ENCODE measurements at regions not wholly inside any gene's neighbourhood (a gene's known extent, or its start where the extent isn't known, plus 50 kb on each side); places are given as distances from the start of the nearest gene placed in this dataset.

DNA sequence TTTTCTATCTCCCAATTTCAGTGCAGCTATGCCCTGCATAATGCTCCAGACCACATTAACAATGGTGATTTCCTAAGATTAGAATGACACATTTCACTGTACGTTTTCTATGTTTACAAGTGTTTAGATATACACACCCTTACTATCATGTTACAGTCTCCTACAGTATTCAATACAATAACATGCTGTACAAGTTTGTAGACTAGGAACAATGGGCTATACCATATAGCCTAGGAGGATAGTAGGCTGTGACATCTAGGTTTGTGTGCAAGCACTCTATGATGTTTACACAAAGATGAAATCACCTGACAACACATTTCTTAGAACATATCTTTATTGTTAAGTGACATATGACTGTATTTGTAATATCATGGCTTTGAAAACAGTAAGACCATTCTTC is 1435.6 kb upstream of the NUDT12 start:
- DNase-seq (ENCODE audit: extremely low read depth in 1 of 11, low read depth in 9 of 11, low spot score in 4 of 11): no peak

DNA sequence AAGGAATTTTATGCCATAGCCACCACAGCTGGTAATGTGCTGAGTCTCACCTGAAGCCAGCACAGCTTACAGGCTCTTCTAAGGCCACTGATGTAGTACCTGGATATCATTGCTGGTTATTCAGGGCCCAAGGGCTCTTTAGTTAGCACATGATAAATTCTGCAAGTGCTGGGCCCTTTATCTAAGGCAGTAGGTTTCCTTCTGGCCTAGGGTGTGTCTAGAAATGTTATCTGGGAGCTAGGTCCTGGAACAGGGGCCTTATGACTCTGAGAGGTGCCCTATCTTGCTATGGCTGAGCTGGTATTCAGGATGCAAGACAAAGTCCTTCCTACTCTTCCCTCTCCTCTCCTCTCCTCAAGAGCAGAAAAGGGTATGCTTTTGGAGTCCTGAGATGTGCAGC is 1424.5 kb upstream of the NUDT12 start:
- DNase-seq (ENCODE audit: extremely low read depth in 1 of 11, low read depth in 9 of 11, low spot score in 4 of 11): no peak

DNA sequence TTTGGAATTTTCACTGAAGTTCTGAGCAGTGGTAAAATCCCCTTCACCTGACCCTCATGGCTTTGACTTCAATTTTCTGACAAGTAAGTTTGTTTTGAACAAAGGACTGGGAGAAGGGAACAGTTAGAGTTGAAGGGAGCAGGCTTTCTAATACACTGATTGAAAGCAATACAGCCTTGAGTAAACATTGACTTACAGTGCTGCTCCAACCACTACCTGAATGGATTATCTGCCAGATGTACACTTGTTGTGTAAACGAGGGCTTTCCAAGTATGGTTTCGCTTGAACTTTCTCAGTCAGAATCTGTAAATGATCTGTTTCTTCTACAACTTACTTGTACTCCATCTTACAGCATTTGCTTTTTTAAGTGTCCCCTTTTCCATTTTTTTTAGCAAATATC is 1414.9 kb upstream of the NUDT12 start:
- no peak for DNase-seq (ENCODE audit: extremely low read depth in 1 of 11, low read depth in 9 of 11, low spot score in 4 of 11)

DNA sequence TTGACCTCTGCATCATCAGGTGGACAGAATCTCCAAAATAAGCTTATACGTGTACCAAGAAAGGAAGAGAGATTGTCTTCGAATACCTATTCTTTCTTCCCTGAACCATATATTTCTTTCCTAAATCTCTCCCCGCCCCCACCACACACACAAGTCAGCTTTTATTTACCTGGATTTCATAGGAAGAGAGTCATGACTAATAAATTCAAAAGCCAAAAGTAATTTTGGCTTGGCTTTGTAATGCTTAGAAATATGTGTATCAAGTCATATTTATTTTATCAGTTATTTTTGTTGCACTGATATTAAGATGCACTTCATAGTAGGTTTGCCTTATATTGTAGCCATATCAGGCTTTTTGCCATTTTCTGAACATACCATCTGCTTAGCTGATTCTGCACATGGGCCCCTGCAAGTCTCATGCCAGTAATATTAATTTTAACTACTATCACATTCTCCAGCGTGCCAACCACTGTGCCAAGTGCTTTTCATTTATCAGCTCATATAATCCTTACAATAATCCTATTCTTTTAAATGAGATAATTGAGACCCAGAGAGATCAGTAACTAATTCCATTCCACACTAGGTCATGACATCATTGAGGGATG is 1405.3 kb upstream of the NUDT12 start:
- DNase-seq (ENCODE audit: extremely low read depth in 1 of 11, low read depth in 9 of 11, low spot score in 4 of 11): no peak

DNA sequence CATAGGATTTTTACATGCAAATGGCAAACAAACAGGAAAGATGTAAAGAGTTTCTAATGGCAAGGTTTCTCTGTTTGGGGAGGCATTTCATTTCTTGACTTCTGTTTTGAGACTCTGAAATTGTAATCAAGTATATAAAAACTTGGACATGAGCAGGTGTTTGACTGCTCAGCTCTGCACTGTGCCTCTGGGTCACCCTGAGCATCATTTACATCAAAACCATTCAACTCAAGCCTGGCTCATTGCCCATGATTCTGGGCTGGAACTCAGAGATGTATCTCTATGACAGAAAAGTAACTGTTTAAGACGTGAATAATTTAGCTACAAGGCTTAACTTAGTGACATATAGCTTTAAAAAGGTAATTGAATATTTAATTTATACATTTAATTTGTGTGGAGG is 1402.4 kb upstream of the NUDT12 start:
- DNase-seq (ENCODE audit: extremely low read depth in 1 of 11, low read depth in 9 of 11, low spot score in 4 of 11): no peak

DNA sequence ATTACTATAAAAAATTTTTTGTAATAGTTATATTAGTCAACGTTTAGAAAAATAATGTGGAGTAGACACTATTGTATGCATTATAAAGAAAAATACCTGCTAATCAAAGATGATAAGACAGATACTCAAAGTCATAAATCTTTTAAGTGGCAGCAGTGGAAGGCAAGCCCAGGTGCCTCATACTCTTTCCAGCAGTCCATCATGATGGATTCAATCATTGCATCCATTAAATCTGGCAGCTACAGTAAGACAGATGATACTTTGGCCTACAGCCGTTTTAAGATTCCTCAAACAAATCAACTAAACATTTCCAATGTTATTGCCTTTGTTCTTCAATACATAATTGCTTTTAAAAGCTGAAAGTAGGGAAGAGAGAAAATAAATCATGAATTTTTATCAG is 1392.9 kb upstream of the NUDT12 start:
- no peak for DNase-seq (ENCODE audit: extremely low read depth in 1 of 11, low read depth in 9 of 11, low spot score in 4 of 11)

DNA sequence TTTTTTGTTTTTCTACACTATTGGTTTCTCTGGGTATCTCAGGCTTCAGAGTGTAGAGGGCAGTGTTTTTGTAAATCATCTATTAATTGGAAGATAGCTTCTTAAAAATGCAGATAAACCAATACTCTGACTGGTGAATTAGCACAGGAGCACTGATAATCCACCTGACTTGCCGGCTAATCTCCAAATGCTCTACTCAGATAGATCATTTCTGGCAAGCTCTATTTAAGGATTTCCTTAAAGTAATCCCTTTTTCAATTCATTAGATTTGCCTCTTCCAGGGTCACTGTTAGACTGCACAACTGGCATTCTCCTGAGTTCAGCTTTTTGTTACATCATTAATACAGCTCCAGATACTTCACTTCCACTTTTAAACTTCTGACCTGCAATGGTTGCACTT is 1390.3 kb upstream of the NUDT12 start:
- no peak for DNase-seq (ENCODE audit: extremely low read depth in 1 of 11, low read depth in 9 of 11, low spot score in 4 of 11)

DNA sequence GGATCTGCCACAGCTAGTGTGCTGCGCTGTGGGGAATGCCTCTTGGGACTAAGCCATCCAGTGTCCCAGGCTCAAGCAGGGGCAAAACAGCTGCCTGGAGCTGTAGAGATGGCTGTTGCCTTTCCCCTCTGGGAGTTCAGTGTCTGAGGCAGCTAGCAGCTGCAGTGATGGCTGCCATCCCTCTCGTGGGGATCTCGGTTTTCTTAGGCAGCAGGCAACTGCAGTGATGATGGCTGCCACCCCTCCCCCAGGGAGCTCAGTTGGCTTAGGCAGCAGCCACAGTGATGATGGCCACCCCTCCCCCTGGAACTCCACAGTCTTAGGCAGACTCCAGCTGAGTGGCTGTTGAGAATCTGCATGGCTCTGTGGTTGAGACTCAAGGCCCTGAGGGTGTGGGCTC is 1389.2 kb upstream of the NUDT12 start:
- DNase-seq (ENCODE audit: extremely low read depth in 1 of 11, low read depth in 9 of 11, low spot score in 4 of 11): no peak

DNA sequence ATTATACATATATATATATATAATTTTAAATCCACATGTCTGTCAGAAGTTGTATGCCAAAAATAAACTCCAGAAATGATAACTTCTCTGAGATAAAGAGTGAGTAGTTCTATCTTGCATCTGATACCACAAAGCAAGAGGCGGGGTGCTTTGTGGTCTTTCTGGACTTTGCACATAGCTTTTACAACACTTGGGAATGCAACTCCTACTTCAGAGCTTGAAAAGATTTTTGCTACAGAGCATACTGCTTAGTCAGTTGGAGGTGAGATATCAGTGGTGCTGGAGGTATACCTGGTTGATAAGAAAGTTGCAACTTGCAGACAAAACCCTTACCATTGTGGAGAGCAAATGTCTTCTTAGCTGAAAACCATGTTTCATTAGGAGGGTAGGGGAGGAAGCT is 1384.5 kb upstream of the NUDT12 start:
- DNase-seq (ENCODE audit: extremely low read depth in 1 of 11, low read depth in 9 of 11, low spot score in 4 of 11): no peak

DNA sequence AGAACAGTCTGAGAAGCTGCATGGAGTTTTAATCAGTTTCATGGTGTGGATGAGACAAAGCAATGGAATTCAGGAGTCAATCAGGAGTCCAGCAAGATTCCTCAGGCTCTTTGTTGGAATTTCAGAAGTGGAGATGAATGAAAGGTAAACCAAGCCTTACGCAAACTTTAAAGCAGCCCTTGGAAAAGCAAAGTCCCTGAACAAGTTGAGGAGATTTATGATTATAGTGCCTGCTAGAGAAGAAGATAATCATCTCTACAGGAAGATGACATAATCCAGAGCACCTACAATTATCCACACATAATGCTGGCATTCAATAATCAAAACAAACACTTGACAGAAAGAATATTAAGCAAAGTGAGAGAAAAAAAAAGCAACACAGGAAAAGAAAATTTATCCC is 1380.1 kb upstream of the NUDT12 start:
- DNase-seq (ENCODE audit: extremely low read depth in 1 of 11, low read depth in 9 of 11, low spot score in 4 of 11): no peak

DNA sequence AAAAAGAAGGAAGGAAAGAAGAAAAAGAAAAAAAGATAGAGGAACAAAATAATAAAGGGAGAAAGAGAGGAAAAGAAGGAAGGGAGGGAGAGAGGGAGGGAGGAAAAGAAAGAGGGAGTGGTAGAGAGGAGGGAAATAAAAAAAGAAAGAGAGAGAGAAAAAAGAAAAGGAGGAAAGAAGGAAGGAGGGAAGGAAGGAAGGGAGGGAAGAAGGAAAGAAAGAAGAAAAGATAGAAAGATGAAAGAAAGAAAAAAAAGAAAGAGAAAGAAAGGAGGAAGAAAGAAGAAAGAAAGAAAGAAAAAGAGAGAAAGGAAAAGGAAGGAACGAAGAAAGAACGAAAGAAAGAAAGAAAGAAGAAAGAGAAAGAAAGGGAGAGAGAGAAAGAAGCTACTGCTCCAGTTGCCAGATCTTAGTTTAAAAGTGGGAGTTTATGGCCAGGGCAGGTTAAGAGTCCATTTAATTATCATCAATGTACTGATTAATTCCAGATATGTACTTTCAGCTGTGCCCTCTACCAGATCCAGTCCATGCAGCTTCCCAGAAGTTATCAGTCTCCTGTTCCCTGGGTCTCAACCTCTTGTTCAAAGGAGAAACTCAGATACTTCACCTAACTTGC is 1378.5 kb upstream of the NUDT12 start:
- DNase-seq (ENCODE audit: extremely low read depth in 1 of 11, low read depth in 9 of 11, low spot score in 4 of 11): no peak

DNA sequence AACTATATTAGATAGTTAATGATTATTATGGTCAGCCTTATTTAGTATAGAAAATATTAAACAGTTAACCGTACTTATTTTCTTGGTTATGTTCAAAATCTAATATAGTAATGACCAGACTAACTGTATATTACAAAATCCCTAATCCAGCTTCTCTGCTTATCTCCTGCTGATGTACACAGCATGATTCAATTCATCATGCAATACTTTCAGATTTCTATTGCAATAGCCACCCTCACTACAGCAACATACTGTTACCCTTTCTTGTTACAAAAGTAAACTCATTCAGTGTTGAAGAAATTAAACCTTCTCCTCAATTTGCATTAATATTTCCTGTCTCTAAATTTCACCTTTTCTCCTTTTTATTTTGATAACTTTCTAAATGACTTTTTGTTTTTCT is 1375.0 kb upstream of the NUDT12 start:
- DNase-seq (ENCODE audit: extremely low read depth in 1 of 11, low read depth in 9 of 11, low spot score in 4 of 11): no peak

DNA sequence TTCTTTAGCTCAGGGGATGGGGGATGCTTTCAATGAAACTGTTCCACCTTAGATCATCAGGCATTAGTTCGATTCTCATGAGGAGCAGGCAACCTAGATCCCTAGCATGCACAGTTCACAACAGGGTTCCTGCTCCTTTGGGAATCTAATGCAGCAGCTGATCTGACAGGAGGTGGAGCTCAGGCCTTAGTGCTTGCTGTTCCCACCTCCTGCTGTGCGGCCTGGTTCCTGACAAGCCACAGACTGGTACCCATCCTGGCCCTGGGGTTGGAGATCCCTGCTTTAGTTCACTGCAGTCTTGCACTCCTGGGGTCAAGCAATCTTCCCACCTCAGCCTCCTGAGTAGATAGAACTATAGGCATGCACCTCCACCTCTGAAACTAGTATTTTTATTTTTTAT is 1369.8 kb upstream of the NUDT12 start:
- DNase-seq (ENCODE audit: extremely low read depth in 1 of 11, low read depth in 9 of 11, low spot score in 4 of 11): no peak

DNA sequence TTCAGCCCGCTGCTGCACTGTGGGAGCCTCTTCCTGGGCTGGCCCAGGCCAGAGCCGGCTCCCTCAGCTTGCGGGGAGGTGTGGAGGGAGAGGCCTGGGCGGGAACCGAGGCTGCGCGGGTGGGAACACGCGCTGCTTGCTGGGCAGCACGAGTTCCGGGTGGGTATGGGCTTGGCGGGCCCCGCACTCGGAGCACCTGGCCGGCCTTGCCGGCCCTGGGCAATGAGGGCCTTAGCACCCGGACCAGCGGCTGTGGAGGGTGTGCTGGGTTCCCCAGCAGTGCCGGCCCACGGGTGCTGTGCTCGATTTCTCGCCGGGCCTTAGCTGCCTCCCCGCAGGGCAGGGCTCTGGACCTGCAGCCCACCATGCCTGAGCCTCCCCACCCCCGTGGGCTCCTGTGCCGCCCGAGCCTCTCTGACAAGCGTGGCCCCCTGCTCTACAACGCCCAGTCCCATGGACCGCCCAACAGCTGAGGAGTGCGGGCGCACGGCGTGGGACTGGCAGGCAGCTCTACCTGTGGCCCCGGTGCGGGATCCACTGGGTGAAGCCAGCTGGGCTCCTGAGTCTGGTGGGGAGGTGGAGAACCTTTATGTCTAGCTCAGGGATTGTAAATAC is 1366.4 kb upstream of the NUDT12 start:
- no peak for DNase-seq (ENCODE audit: extremely low read depth in 1 of 11, low read depth in 9 of 11, low spot score in 4 of 11)

DNA sequence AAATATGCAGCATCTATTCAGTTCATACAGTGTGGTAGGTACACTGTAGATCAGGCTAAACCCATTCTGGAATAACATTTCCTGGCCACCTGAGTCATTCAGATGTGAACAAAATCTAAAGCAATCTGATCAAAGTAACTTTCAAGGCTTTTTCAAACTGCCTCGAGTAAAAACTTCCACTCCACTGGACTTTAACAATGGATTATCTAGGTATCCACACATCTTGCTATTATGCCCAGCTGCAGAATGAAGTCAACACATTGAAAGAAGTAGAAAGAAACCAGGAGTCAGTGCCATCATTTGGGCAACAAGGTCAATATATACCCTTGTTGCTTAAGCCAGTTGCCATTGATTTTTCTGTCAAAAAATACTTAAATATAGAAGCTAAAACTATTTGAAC is 1352.6 kb upstream of the NUDT12 start:
- no peak for DNase-seq (ENCODE audit: extremely low read depth in 1 of 11, low read depth in 9 of 11, low spot score in 4 of 11)

DNA sequence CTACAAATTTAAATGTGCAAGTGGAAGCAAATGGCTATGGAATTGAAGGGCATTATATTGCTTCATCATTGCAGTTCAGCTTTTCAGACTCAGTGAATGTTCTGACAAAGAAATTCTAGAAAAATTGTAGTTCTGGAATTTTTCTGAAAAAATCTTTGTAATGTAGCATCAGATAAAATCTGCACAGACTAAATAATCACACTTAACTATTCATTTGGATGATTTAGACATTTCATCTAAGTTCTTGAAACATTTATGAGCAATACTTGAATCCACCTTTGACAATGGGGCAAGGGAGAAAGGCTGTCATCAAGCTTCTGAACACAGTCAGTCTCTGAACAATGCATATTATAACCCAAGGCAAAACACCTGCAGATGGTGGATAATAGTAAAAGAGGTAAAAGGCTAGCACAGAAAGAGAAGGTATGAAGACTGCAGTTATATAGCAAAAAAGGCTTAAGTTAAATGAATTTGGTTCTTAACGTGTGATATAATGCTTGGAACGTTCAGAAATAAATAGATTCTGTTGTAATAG is 1352.0 kb upstream of the NUDT12 start:
- no peak for DNase-seq (ENCODE audit: extremely low read depth in 1 of 11, low read depth in 9 of 11, low spot score in 4 of 11)

DNA sequence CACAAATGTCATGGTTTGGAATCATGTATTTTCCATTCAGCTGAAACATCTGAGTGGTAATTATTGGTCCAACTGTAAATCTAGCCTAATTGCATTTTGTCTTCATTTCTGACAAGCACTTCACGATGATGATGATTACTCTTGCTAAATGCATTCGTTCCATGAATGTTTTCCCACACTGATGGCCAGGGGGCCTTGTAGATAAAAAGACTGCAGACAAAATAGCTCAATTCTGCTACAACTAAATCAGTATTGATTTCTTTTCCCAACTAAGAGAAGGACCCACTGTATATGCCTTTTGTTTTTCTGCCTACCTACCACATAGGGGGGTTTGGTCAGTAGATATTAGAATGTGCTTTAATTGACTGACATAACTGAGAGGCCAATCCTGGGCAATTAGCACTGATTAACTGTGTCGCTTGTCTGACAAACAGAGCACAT is 1351.3 kb upstream of the NUDT12 start:
- DNase-seq (ENCODE audit: extremely low read depth in 1 of 11, low read depth in 9 of 11, low spot score in 4 of 11): no peak

DNA sequence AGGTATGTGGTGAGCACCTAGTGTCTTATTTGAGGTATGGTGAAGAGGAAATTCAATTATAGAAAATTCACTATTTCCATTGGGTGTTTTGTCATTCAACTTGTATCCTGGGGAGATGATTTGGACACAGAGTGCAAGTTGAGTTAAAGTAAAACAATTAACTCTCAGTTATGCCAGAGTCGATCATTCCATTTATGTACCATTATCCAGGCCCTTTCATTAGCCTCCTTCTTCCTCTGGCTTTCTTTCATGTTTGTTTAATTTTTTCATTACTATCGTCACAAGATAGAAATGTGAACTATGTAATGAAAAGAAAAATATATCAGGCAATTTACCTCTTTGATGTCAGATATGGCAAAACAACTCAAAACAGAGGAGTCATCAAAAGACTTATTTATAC is 1347.2 kb upstream of the NUDT12 start:
- DNase-seq (ENCODE audit: extremely low read depth in 1 of 11, low read depth in 9 of 11, low spot score in 4 of 11): no peak

DNA sequence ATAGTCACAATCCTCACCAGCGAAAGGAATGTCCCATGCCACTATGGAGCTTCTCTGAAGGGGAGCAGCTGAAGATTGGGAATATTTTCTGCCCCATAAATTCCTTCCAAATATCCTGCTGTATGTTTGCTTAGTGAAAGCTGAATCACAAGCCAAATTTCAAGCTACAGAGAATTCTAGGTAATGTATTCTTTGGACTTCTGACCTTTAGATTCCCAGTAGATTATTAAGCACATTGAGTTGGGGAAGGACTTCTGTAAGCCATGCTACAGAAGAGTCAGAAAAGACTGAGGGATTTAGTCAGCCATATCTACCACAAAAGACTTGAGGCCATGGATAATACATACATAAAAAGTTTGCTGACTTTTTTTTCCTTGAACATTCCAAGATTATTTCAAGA is 1342.0 kb upstream of the NUDT12 start:
- peak in 1 of 11 donors; percentile 5 for DNase-seq (ENCODE audit: extremely low read depth in 1 of 11, low read depth in 9 of 11, low spot score in 4 of 11)

DNA sequence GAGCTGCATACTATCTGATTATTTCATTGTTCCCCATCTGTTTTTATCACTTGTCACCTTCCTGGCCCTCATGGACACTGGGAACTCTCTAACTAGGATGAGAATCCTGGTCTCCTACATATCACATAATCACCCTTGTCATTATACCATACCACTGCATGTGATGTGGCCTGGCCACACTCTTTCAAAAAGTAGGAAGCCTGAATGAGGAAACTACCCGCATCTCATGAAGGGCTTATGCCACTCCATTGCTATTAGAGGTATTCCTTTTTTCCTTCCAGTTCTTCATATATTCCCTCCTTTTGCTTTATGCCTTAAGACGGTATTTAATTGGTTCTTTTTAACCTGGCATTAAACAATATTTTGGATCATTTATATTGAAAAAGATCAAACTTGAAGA is 1341.4 kb upstream of the NUDT12 start:
- DNase-seq (ENCODE audit: extremely low read depth in 1 of 11, low read depth in 9 of 11, low spot score in 4 of 11): no peak

DNA sequence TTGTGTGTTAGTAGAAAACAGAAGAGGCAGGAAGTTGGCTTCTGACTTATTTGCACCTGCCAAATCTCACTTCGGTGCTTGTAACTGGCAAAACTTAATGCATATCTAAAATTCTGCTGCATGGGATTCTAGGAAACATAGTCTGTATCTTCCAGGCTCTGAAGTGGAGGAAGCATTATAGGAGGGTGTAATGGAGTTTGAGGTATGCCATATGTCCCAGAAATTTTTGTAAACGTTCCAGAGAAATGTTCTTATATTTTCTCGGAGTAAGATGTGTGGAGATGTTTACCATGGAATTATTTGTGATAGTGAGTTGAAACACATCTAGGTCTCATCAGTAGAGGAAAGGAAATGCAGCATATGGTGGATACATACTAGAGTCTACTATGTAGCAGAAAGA is 1329.0 kb upstream of the NUDT12 start:
- no peak for DNase-seq (ENCODE audit: extremely low read depth in 1 of 11, low read depth in 9 of 11, low spot score in 4 of 11)
